ENCODE measurements at regions not wholly inside any gene's neighbourhood (a gene's known extent, or its start where the extent isn't known, plus 50 kb on each side); places are given as distances from the start of the nearest gene placed in this dataset.

DNA sequence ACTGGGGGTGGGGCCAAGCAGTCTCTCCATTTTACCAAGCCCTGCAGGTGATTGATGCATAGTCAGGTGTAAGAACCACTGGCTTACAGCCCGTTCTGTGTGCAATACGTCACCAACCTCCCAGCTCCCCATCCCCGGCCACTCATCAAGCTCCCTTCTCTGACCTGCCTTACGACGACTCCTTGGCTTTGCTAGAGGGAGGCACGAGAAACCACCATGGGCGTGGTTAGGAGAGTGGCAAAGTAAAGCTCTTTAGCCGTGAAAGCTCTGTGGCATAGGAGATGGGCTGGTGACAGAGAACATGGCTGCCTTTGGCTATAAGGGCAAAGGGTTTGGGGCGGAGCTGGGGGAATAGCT is 109.1 kb downstream of the BDH1 start:
- BruUV-seq (replicated peaks): no TSS peak

DNA sequence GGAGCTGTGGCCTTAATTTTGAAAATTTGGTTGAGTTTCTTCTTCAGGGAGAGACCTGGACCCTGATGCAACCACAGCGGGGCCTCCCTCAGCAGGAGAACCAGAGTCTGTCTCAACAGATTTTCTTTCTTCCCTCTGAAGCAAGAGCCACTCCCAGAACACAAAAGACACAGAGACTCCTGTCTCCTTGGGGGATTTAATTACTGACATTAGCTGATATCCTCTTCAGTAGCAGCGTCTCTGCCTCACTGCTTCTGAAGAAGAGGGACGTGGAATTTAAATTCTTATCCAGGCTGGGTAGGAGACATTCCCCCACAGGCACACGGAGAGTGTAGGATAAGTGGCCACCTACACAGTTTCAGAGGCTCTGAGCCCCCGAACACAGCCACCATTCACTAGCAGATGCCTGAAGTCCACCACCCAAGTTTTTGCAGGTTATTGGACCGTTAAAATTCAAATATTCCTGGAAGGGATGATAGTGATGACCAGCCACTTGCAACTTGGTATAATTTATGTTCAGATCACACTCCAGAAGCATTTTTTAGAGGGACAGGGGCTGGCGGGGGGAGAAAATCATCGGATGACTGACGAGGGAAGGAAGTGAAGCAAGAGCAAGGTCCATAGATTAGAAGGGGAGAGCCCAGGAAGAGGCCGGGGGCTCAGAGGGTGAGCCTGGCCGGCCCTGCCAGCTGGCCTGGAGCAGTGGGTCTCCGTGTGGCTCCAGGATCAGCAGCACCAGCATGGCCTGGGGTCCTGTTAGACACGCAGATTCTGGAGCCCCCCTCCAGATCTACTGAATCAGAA is 109.7 kb downstream of the BDH1 start:
- no peak for FAIRE-seq
- Histone ChIP-seq H3K4me1 (ENCODE audit: control insufficient read depth, extremely low read depth, insufficient read depth, low read length) (no peaks in the 10 kb centered on the region), H3K79me2 (ENCODE audit: control insufficient read depth, insufficient read depth, low read length) (no peaks in the 10 kb centered on the region), H3K27me3 (ENCODE audit: control insufficient read depth in 2 of 2, insufficient read depth in 2 of 2, low read length in 2 of 2) (peaks cover 0 to 9% of the 10 kb centered on the region in 2 experiments), H3K9me1 (replicated peaks; ENCODE audit: control insufficient read depth, extremely low read depth, insufficient read depth, low read length) (no peaks in the 10 kb centered on the region), H3K9me3 (replicated peaks; ENCODE audit: control insufficient read depth, insufficient read depth, low read length) (no peaks in the 10 kb centered on the region), H2AFZ (ENCODE audit: low read depth, low read length) (no peak overlapping the region), H3K36me3 (ENCODE audit: control insufficient read depth in 2 of 2, extremely low read depth in 1 of 2, insufficient read depth in 2 of 2, low read length in 2 of 2) (no peaks in the 10 kb centered on the region), H3K4me3 (replicated peaks in 1 of 3; ENCODE audit: insufficient read depth in 1 of 3, low read depth in 1 of 3, low read length in 3 of 3) (no peak overlapping the region), H3K9ac (replicated peaks; ENCODE audit: extremely low read depth, insufficient read depth, low read length) (no peak overlapping the region), H4K20me1 (replicated peaks; ENCODE audit: control insufficient read depth, extremely low read depth, insufficient read depth, low read length) (no peaks in the 10 kb centered on the region), H3K27ac (ENCODE audit: insufficient read depth, low read depth, low read length) (no peak overlapping the region), H3K4me2 (ENCODE audit: insufficient read depth, low read length) (no peak overlapping the region)
- intact Hi-C loops (cut with micrococcal nuclease): no loop called here
- no TSS peak for BruUV-seq (replicated peaks)
- TF ChIP-seq POLR2A (IDR thresholded peaks at IDR 0.05; ENCODE audit: low read depth, low read length) (no peak), EZH2 (IDR thresholded peaks at IDR 0.05; ENCODE audit: borderline replicate concordance, low read depth, low read length, severe bottlenecking) (no peak), POLR2AphosphoS5 (IDR thresholded peaks at IDR 0.05; ENCODE audit: insufficient read depth, low read depth, low read length) (no peak), GATA2 (IDR thresholded peaks at IDR 0.05; ENCODE audit: insufficient read depth, insufficient read length, low read depth, low read length) (no peak), JUN (IDR thresholded peaks at IDR 0.05; ENCODE audit: borderline replicate concordance, insufficient read depth, insufficient read length, low read depth) (no peak)
- TF ChIP-seq, protein P1, sequence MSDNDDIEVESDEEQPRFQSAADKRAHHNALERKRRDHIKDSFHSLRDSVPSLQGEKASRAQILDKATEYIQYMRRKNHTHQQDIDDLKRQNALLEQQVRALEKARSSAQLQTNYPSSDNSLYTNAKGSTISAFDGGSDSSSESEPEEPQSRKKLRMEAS (IDR thresholded peaks at IDR 0.05; ENCODE audit: insufficient read depth, insufficient read length): no peak
- POLR2A ChIA-PET: no interaction called here
- dilution Hi-C loops (cut with MboI; ENCODE audit: extremely low pct_ligation_motif_present, low sequenced_read_pairs): no loop called here
- DNase-seq (ENCODE audit: low read depth, low spot score): no peak
- CTCF ChIA-PET: interaction anchor here (0.9 kb wide), 1 partner anchor 56 kb away, joined by 3 read pairs; no protein-coding TSS in a partner anchor

More for the DNA sequence above, 109.1 kb downstream of the BDH1 start:
- Histone ChIP-seq H3K4me3 (replicated peaks in 1 of 3; ENCODE audit: insufficient read depth in 1 of 3, low read depth in 1 of 3, low read length in 3 of 3) (no peak overlapping the region), H3K4me1 (ENCODE audit: control insufficient read depth, extremely low read depth, insufficient read depth, low read length) (no peaks in the 10 kb centered on the region), H3K4me2 (ENCODE audit: insufficient read depth, low read length) (no peak overlapping the region), H2AFZ (ENCODE audit: low read depth, low read length) (no peak overlapping the region), H3K79me2 (ENCODE audit: control insufficient read depth, insufficient read depth, low read length) (no peaks in the 10 kb centered on the region), H3K9ac (replicated peaks; ENCODE audit: extremely low read depth, insufficient read depth, low read length) (no peak overlapping the region), H3K36me3 (ENCODE audit: control insufficient read depth in 2 of 2, extremely low read depth in 1 of 2, insufficient read depth in 2 of 2, low read length in 2 of 2) (no peaks in the 10 kb centered on the region), H3K9me1 (replicated peaks; ENCODE audit: control insufficient read depth, extremely low read depth, insufficient read depth, low read length) (no peaks in the 10 kb centered on the region), H4K20me1 (replicated peaks; ENCODE audit: control insufficient read depth, extremely low read depth, insufficient read depth, low read length) (no peaks in the 10 kb centered on the region), H3K9me3 (replicated peaks; ENCODE audit: control insufficient read depth, insufficient read depth, low read length) (no peaks in the 10 kb centered on the region), H3K27me3 (ENCODE audit: control insufficient read depth in 2 of 2, insufficient read depth in 2 of 2, low read length in 2 of 2) (peaks cover 0 to 6% of the 10 kb centered on the region in 2 experiments), H3K27ac (ENCODE audit: insufficient read depth, low read depth, low read length) (no peak overlapping the region)
- DNase-seq (ENCODE audit: low read depth, low spot score): no peak
- no peak for FAIRE-seq
- TF ChIP-seq JUN (IDR thresholded peaks at IDR 0.05; ENCODE audit: borderline replicate concordance, insufficient read depth, insufficient read length, low read depth): no peak
- TF ChIP-seq MYC (IDR thresholded peaks at IDR 0.05; ENCODE audit: low read depth, low read length): no peak
- TF ChIP-seq, protein P2, sequence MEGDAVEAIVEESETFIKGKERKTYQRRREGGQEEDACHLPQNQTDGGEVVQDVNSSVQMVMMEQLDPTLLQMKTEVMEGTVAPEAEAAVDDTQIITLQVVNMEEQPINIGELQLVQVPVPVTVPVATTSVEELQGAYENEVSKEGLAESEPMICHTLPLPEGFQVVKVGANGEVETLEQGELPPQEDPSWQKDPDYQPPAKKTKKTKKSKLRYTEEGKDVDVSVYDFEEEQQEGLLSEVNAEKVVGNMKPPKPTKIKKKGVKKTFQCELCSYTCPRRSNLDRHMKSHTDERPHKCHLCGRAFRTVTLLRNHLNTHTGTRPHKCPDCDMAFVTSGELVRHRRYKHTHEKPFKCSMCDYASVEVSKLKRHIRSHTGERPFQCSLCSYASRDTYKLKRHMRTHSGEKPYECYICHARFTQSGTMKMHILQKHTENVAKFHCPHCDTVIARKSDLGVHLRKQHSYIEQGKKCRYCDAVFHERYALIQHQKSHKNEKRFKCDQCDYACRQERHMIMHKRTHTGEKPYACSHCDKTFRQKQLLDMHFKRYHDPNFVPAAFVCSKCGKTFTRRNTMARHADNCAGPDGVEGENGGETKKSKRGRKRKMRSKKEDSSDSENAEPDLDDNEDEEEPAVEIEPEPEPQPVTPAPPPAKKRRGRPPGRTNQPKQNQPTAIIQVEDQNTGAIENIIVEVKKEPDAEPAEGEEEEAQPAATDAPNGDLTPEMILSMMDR (IDR thresholded peaks at IDR 0.05; ENCODE audit: extremely low read depth in 1 of 2, insufficient read depth in 1 of 2, low read depth in 1 of 2, low read length in 2 of 2): no peak
- intact Hi-C loops (cut with micrococcal nuclease): no loop called here
- CTCF ChIA-PET: interaction anchor here (0.9 kb wide), 1 partner anchor 56 kb away, joined by 3 read pairs; no protein-coding TSS in a partner anchor
- POLR2A ChIA-PET: no interaction called here
- dilution Hi-C loops (cut with MboI; ENCODE audit: extremely low pct_ligation_motif_present, low sequenced_read_pairs): no loop called here

Data from endothelial cell of umbilical vein (primary cell).